Stimulated activated CD8-positive, alpha-beta memory T cell treated with anti-CD3 and anti-CD28 coated beads, Interleukin-12 subunit alpha, Interleukin-12 subunit beta, amount 100 ng/mL, for 1 hour (primary cell): ENCODE measurements at regions not wholly inside any gene's neighbourhood (a gene's known extent, or its start where the extent isn't known, plus 50 kb on each side); places are given as distances from the start of the nearest gene placed in this dataset.
"Not testable (repeated sequence)": the region's sequence is repeated elsewhere in the genome, so short reads cannot be mapped to it uniquely, and the experiment has no call there.

ENCODE experiments used
- DNase-seq: peaks from one replicate; pipeline ENCODE4 v3.0.0-alpha.2; 2020; ENCODE audit warnings: low read depth

- no peak for DNase-seq
Measured at GRCh38 chr5:36478646-36479317, 127.6 kb upstream of the SLC1A3 start.

GRCh38 chr5:36481454-36482120 is 124.8 kb upstream of the SLC1A3 start:
- no peak for DNase-seq

GRCh38 chr5:36482812-36483211 is 123.6 kb upstream of the SLC1A3 start:
- no peak for DNase-seq

GRCh38 chr5:36489505-36489904 is 116.9 kb upstream of the SLC1A3 start:
- DNase-seq = no peak

- DNase-seq = no peak
Measured at GRCh38 chr5:36491856-36492255, 114.5 kb upstream of the SLC1A3 start.

- DNase-seq = no peak
Measured at GRCh38 chr5:36492984-36493654, 113.3 kb upstream of the SLC1A3 start.

- DNase-seq = no peak
Measured at GRCh38 chr5:36494028-36494427, 112.4 kb upstream of the SLC1A3 start.

- no peak for DNase-seq
Measured at GRCh38 chr5:36494841-36495601, 111.4 kb upstream of the SLC1A3 start.

GRCh38 chr5:36495611-36496010 is 110.8 kb upstream of the SLC1A3 start:
- no peak for DNase-seq

GRCh38 chr5:36496471-36496870 is 109.9 kb upstream of the SLC1A3 start:
- DNase-seq = no peak

GRCh38 chr5:36502608-36503007 is 103.8 kb upstream of the SLC1A3 start:
- no peak for DNase-seq

GRCh38 chr5:36505021-36505420 is 101.4 kb upstream of the SLC1A3 start:
- no peak for DNase-seq

GRCh38 chr5:36507332-36507952 is 99.0 kb upstream of the SLC1A3 start:
- DNase-seq = peak; percentile 64

GRCh38 chr5:36508331-36508730 is 98.1 kb upstream of the SLC1A3 start:
- not testable (repeated sequence) for DNase-seq

GRCh38 chr5:36513647-36514046 is 92.8 kb upstream of the SLC1A3 start:
- DNase-seq = not testable (repeated sequence)

- DNase-seq = no peak
Measured at GRCh38 chr5:36519881-36520280, 86.5 kb upstream of the SLC1A3 start.

- no peak for DNase-seq
Measured at GRCh38 chr5:36521219-36521618, 85.2 kb upstream of the SLC1A3 start.

- DNase-seq = no peak
Measured at GRCh38 chr5:36521838-36522745, 84.3 kb upstream of the SLC1A3 start.

- no peak for DNase-seq
Measured at GRCh38 chr5:36522746-36523065, 83.7 kb upstream of the SLC1A3 start.

- no peak for DNase-seq
Measured at GRCh38 chr5:36523450-36523849, 83.0 kb upstream of the SLC1A3 start.

GRCh38 chr5:36523926-36524325 is 82.5 kb upstream of the SLC1A3 start:
- DNase-seq = no peak
